GM19397 (cell line): ENCODE measurements at regions not wholly inside any gene's neighbourhood (a gene's known extent, or its start where the extent isn't known, plus 50 kb on each side); places are given as distances from the start of the nearest gene placed in this dataset.

Experiments used
- ATAC-seq: cut with Tn5 transposase; IDR thresholded peaks from one replicate; pipeline ENCODE4 v1.9.1; 2021; ENCODE audit warnings: mild to moderate bottlenecking, moderate library complexity; ENCODE audit not compliant: unreplicated experiment

- no peak for ATAC-seq
Measured at GRCh38 chr17:79524213-79525187, 86.4 kb downstream of the RBFOX3 start.

GRCh38 chr17:79522414-79522813, 88.4 kb downstream of the RBFOX3 start:
- no peak for ATAC-seq

GRCh38 chr17:79521225-79521624, 89.6 kb downstream of the RBFOX3 start:
- no peak for ATAC-seq

- no peak for ATAC-seq
Measured at GRCh38 chr17:79520167-79521165, 90.4 kb downstream of the RBFOX3 start.

- no peak for ATAC-seq
Measured at GRCh38 chr17:79519601-79520000, 91.2 kb downstream of the RBFOX3 start.

GRCh38 chr17:79518585-79519523, 92.0 kb downstream of the RBFOX3 start:
- ATAC-seq, result no peak

- no peak for ATAC-seq
Measured at GRCh38 chr17:79517827-79518584, 92.8 kb downstream of the RBFOX3 start.

- no peak for ATAC-seq
Measured at GRCh38 chr17:79515646-79516571, 94.9 kb downstream of the RBFOX3 start.

GRCh38 chr17:79515110-79515509, 95.7 kb downstream of the RBFOX3 start:
- no peak for ATAC-seq

GRCh38 chr17:79513820-79514535, 96.9 kb downstream of the RBFOX3 start:
- no peak for ATAC-seq

GRCh38 chr17:79513206-79513605, 97.6 kb downstream of the RBFOX3 start:
- no peak for ATAC-seq

GRCh38 chr17:79511471-79511870, 99.4 kb downstream of the RBFOX3 start:
- no peak for ATAC-seq

GRCh38 chr17:79510071-79510470, 100.8 kb downstream of the RBFOX3 start:
- no peak for ATAC-seq

- ATAC-seq, result no peak
Measured at GRCh38 chr17:79509490-79509889, 101.4 kb downstream of the RBFOX3 start.

- no peak for ATAC-seq
Measured at GRCh38 chr17:79509008-79509407, 101.8 kb downstream of the RBFOX3 start.

GRCh38 chr17:79508291-79508716, 102.5 kb downstream of the RBFOX3 start:
- ATAC-seq, result no peak

- no peak for ATAC-seq
Measured at GRCh38 chr17:79506955-79507354, 103.9 kb downstream of the RBFOX3 start.
